ENCODE measurements at regions not wholly inside any gene's neighbourhood (a gene's known extent, or its start where the extent isn't known, plus 50 kb on each side); places are given as distances from the start of the nearest gene placed in this dataset.

- no peak for TF ChIP-seq SPI1 (IDR thresholded peaks at IDR 0.05; ENCODE audit: low read depth, low read length)
- no peak for TF ChIP-seq POLR2A (IDR thresholded peaks at IDR 0.05; ENCODE audit: low read depth, low read length)
These were observed 131.2 kb upstream of the HHIP start for GRCh38 chr4:144514736-144515135.
